Tibial nerve (tissue), 4 donors: ENCODE measurements at regions not wholly inside any gene's neighbourhood (a gene's known extent, or its start where the extent isn't known, plus 50 kb on each side); places are given as distances from the start of the nearest gene placed in this dataset.

Experiments used
- EP300 ChIP-seq, 2 donors: sonication (generic); formaldehyde crosslinking; IDR thresholded peaks; one replicate each; pipeline ENCODE4 v1.6.1; 2017; ENCODE audit warnings: antibody characterized with exemption in 2 of 2, mild to moderate bottlenecking in 1 of 2
- POLR2A ChIP-seq, 2 donors: fragments of 450-650 bp; IDR thresholded peaks; one replicate each; pipeline ENCODE4 v1.6.1; 2017; ENCODE audit warnings: antibody characterized with exemption in 2 of 2, mild to moderate bottlenecking in 2 of 2, moderate library complexity in 2 of 2
- TF ChIP-seq, protein P1 (sequence below), 5 experiments: fragments of 200-600 bp in 3 of 5; fragments of 450-650 bp in 2 of 5; sonication (generic) in 3 of 5; IDR thresholded peaks; one replicate each; pipeline ENCODE4 v1.5.1; 2016 to 2019; ENCODE audit warnings: antibody characterized with exemption in 5 of 5, mild to moderate bottlenecking in 3 of 5, moderate library complexity in 2 of 5

DNA sequence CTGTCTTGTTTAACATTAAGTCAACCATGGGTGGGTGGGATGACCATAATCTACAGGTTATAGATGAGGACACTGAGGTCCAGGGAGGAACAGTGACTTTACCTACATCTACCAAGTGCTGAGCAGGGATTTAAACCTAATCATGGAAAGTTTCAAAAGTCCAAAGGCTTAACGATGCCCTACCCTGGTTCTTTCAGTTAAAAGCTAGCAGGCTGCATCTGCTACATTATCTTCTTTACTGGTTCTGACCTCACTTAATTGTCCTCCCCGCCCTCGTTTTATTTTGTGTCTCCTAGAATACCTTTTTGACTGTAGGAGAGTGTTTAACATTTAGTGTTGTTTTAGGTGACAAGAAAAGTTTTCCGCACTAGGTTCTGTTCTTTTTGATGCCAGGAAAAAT is 735.2 kb downstream of the TLR4 start:
- TF ChIP-seq POLR2A (IDR thresholded peaks at IDR 0.05) (no peak), EP300 (IDR thresholded peaks at IDR 0.05) (no peak)
- TF ChIP-seq, protein P1, sequence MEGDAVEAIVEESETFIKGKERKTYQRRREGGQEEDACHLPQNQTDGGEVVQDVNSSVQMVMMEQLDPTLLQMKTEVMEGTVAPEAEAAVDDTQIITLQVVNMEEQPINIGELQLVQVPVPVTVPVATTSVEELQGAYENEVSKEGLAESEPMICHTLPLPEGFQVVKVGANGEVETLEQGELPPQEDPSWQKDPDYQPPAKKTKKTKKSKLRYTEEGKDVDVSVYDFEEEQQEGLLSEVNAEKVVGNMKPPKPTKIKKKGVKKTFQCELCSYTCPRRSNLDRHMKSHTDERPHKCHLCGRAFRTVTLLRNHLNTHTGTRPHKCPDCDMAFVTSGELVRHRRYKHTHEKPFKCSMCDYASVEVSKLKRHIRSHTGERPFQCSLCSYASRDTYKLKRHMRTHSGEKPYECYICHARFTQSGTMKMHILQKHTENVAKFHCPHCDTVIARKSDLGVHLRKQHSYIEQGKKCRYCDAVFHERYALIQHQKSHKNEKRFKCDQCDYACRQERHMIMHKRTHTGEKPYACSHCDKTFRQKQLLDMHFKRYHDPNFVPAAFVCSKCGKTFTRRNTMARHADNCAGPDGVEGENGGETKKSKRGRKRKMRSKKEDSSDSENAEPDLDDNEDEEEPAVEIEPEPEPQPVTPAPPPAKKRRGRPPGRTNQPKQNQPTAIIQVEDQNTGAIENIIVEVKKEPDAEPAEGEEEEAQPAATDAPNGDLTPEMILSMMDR (IDR thresholded peaks at IDR 0.05), result no peak
